ENCODE measurements at regions not wholly inside any gene's neighbourhood (a gene's known extent, or its start where the extent isn't known, plus 50 kb on each side); places are given as distances from the start of the nearest gene placed in this dataset.

DNA sequence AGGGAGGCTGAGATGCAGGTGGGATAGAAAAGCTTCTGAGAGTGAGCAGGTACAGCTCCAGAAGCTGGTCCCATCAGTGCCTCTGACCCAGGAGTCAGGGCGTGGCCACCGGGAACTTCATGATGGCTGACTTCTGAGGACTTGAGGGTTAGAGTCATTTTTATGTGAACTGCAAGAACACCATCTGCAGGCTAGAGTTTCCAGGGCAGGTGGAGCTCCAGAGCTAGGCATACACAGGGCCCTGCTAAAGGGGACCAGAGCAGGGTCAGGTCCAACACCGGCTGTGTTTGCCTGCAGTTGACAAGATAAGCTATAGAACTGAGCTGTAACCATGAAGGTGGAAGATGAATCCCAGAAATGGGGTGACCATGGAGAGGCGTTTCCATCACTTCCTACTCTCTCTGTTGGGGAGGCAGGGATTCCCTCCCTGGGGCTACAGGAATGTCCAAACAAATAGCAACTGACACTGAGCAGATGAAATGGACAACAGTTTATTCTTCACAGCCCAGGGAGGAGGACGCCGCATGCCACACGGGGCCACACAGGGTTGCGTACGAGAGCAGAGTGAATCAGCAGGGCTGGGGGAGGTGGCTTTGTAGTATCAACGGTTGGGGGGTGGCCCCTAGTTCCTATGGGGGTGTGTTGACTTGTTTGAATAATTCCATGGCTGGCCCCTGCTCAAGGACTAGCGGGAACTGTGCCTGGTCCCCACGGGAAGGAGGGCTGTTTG, 77.6 kb upstream of the ZNF516 start:
- DNase-seq (ENCODE audit: low read depth): peak; percentile 10

- DNase-seq (ENCODE audit: low read depth): no peak
Observed at GRCh38 chr18:76571689-76572088, 76.6 kb upstream of the ZNF516 start.

DNA sequence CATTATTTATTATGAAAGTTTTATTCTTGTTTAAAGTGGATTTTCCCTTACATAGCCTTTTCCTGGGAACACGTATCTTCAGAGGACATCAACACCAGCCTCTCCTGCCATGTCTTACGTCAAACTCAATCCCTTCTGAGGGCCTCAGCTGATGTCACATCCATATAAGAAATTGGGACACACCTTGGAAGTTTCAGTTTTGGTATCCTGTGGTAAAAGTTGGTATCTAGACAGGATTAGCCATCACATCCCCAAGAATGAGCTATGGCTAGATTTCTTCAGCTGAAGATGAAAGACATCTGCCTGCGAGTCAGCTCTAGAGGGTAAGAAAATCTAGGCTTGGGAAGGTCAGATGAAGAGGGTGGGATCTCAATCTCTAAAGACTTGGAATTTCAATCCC, 75.8 kb upstream of the ZNF516 start:
- DNase-seq (ENCODE audit: low read depth): no peak

DNA sequence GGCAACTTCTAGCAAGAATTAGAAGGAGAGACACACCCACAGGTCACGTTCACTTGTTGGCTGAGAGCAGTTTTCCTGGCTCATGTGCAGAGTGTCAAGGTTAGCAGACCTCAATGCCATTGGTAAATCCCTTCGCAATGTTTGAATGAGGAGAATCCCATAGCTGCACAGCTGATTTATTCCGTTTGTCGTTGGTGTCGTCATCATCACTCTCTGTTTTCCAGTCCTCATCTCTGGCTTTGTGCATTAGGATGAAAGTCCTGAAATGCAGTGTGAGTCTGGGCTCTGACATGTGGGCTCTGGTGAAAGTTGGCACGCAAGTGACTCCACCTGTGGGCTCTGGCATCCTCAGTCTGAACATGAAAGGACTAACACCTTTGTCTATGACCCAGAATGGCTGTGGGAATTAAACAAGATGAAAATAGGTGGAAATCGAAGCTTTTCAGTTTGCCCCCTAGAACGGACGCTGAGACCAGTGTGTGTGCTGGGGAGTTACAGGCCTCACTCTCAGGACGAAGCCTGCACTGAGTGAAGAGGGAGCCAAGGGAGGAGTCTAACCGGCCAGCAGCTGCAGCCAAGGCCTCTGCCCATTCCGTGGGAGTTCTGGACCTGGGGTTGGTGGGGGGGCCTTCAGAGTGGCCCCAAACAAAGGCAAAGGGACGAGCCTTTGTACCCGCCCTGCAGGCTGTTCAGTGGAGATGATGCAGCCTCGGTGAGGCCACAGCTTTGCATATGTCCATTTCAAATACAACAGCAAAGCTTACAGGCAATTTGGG, 74.8 kb upstream of the ZNF516 start:
- DNase-seq (ENCODE audit: low read depth): no peak

DNA sequence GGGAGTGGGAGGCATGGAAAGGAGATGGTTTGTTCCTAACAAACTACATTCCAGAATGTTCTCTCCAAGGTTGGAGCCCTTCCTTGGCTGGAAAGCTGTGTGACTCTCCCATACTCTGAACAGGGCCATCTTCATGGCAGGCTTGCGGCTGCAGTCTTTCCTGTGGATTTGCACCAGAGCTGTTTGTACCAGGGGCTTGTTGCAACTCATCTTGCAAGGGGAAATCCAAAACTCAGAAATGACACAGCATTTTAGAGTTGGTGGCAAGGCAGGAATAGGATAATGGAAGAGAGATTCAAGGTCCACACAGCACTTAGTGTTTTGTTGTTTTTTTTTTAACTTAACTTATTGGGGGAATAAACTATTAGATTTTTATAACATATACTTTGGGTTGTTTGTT, 73.7 kb upstream of the ZNF516 start:
- DNase-seq (ENCODE audit: low read depth): no peak

DNA sequence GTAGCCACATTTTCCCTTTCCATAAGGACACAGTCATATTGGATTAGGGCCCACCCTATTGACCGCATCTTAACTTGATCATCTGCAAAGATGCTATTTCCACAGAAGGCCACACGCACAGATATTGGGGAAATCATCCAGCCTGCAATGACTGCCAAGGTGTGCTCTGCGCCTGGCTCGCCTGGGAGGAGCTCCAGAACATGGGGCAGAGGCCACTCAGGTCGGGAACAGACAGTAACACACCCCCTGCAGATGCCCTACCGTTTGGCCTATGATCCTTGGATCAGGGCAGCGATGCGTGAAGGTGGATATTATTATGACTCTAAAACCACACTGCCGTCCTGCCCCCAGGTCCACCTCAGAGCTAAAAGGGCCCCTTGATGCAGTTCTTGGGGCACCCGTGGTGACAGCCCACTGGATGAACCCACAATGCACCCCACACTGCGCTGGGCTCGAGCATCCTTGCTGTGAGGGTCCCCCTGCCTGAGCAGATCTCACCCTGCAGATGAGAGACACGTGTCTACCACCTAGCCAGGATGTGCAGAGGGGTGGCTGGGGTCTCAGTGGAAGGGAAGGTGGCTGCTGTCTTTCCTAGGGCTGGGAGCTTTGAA, 72.9 kb upstream of the ZNF516 start:
- DNase-seq (ENCODE audit: low read depth): no peak

- no peak for DNase-seq (ENCODE audit: low read depth)
Observed at GRCh38 chr18:76566987-76567386, 71.9 kb upstream of the ZNF516 start.

- DNase-seq (ENCODE audit: low read depth): peak; percentile 90
Observed at GRCh38 chr18:76565238-76566173, 70.5 kb upstream of the ZNF516 start.

DNA sequence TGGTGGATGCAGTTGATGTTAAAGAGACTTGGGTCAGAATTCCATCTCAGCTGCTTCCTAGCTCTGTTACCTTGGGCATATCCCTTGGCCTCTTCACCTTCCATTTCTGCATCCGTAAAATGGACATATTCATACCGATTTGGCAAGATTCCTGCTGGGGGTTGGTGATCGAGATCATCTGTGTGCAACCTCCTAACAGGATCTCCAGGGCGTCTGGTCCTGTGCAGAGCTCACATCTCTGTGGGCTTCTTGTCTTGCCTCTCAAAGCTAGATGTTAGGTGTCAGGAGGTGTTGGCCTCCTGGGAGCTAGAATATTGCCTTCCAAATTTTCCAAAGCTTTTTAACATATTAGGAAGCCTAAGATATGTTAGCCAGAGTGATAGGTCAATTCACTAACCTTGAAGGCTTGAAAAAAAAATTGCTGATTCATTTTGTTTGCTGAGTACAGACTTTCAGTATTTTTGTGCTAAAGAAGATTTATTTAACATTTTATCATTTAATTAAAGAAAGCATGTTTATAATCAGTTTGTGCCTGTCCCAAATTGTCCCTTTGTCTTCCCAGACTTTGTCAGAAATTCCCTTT, 69.7 kb upstream of the ZNF516 start:
- DNase-seq (ENCODE audit: low read depth): no peak

DNA sequence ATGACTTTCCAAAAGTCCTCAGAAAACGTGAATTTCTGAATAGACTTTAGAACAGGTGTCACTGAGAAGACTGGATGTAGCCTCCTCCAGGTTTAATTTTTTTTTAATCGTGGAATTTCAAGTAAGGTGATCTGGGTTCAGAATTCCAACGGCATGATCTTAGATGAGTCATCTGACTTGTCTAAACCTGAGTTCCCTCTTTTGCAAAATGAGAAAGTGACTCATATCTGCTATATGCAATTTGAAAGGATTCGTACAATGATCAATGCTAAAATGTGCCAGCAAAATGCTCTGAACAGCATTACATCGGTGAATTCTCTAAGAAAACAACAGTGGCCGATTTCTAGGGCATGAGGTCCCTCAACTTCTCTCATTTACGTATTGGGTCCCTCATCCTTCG, 69.1 kb upstream of the ZNF516 start:
- peak; percentile 76 for DNase-seq (ENCODE audit: low read depth)

DNA sequence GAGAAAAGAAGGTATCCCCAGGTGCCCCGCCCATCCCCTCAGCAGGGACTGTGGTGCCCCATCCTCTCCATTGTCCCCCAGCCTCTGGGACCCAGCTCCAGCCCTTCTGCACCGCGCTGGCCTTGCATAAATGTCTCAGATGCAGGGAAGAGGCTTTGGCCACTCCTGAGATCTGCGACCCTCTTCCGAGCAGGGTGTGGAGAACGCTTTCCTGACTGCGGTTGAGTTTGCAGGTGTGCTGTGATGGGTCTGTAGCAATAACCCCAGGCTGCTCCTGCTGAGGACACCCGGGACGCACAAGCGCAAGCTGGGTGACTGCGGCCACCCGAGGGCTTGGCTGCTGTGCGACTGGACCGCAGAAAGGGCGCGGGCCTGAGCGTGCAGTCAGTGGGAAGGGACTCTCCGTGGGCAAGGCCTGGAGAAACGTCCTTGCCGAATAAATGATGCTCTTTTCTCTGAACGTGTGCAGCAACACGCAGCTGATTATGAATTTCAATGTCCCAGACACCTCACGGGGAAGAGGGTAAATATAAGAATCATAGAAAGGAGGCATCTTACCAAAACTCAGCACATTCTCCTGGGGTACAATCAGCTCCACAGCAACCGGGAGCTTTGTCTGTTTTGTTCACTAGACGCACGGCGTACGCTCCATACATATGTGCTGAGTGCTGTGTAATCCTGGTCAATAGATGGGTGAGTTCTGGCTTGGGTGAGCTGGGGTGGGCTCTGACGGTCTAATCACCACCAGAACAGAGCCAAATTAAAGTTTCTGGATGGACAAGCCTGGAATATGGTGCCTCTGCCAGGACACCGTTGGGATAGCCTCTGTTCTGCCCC, 67.5 kb upstream of the ZNF516 start:
- DNase-seq (ENCODE audit: low read depth): no peak

GRCh38 chr18:76558881-76559667, 64.0 kb upstream of the ZNF516 start:
- peak; percentile 51 for DNase-seq (ENCODE audit: low read depth)

DNA sequence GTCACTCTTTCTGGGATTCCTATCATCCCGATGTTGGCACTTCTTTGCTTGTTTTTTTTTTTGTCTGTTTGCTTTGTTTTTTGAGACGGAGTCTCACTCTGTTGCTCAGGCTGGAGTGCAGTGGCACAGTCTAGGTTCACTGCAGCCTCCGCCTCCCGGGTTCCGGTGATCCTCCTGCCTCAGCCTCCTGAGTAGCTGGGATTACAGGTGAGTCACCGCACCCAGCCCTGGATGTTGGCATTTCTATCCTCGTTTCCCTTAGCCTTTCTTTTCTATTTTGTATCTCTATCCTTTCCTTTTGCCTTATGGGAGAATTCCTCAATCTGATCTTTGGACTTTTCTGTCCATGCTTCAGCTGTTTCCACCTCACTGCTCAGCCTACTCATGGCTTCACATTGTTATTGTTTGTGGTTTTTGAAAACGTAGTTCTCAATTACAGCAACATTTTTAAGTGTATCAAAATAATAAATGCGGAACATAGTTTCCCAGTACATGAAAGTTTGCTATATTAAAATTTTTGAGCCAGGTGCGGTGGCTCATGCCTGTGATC, 62.1 kb upstream of the ZNF516 start:
- DNase-seq (ENCODE audit: low read depth): peak; percentile 14

- DNase-seq (ENCODE audit: low read depth): no peak
Observed at GRCh38 chr18:76554547-76555222, 59.6 kb upstream of the ZNF516 start.

GRCh38 chr18:76553715-76554546, 58.9 kb upstream of the ZNF516 start:
- no peak for DNase-seq (ENCODE audit: low read depth)

DNA sequence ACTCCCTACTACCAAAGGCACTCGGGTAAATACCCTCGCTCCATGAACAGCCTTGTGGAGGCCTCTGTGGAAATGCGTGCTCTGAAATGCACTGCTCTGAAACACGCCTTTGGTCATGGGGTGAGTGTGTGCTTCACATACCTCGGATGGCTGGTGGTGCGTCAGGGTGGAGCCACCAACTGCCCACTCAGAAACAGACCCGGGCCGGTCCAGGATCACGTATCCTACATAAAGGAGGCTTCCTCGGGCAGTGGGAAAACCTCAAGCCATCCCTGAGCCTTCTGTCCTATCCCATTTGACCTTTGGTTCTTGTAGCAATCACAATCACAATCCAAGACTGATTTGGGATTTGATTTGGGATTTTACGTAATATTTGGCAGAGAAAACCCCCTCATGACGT, 53.5 kb upstream of the ZNF516 start:
- DNase-seq (ENCODE audit: low read depth): no peak

GRCh38 chr18:76547296-76547695, 52.3 kb upstream of the ZNF516 start:
- DNase-seq (ENCODE audit: low read depth): no peak

DNA sequence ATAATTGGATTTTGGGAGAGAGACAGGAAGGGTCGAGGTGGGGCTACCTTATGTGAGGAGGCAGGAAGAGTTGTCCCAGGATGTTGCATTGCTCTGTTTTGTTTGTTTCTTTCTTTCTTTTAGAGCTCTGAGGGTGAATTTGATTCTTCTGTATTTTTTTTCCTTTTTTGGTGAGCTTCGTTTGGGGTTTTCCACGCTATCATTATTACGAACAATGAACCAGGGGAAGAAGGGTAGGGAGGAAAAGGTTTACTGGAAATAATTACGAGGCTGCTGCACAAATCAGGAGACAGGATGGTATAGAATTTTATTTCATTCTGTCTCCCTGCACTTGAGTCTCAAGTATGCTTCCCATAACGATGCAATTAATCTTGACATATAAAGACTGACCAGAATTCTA, 51.4 kb upstream of the ZNF516 start:
- no peak for DNase-seq (ENCODE audit: low read depth)
